ENCODE measurements at regions not wholly inside any gene's neighbourhood (a gene's known extent, or its start where the extent isn't known, plus 50 kb on each side); places are given as distances from the start of the nearest gene placed in this dataset.

GRCh38 chr7:35505066-35505465 is 189.9 kb downstream of the HERPUD2 start:
- no peak for ATAC-seq
- TF ChIP-seq ESRRG (CRISPR knock-in tag; IDR thresholded peaks at IDR 0.05) (no peak), TOX (CRISPR knock-in tag; IDR thresholded peaks at IDR 0.05; ENCODE audit: borderline replicate concordance) (no peak), TCF4 (CRISPR knock-in tag; IDR thresholded peaks at IDR 0.05; ENCODE audit: borderline replicate concordance) (no peak), ZC3H10 (CRISPR knock-in tag; IDR thresholded peaks at IDR 0.05) (no peak), ZNF565 (CRISPR knock-in tag; conservative IDR thresholded peaks at IDR 0.05; ENCODE audit: low read depth) (no peak), PATZ1 (CRISPR knock-in tag; IDR thresholded peaks at IDR 0.05; ENCODE audit: borderline replicate concordance) (no peak), POU6F1 (CRISPR knock-in tag; IDR thresholded peaks at IDR 0.05; ENCODE audit: borderline replicate concordance, low read depth) (no peak), ARNTL (CRISPR knock-in tag; IDR thresholded peaks at IDR 0.05; ENCODE audit: borderline replicate concordance, low read depth) (no peak), BACH2 (CRISPR knock-in tag; IDR thresholded peaks at IDR 0.05; ENCODE audit: borderline replicate concordance) (no peak), SNAI2 (CRISPR knock-in tag; IDR thresholded peaks at IDR 0.05) (no peak), ZFP30 (CRISPR knock-in tag; IDR thresholded peaks at IDR 0.05) (no peak), ZNF70 (CRISPR knock-in tag; IDR thresholded peaks at IDR 0.05) (no peak), TSHZ2 (CRISPR knock-in tag; IDR thresholded peaks at IDR 0.05) (no peak), CREB5 (CRISPR knock-in tag; IDR thresholded peaks at IDR 0.05; ENCODE audit: low read depth) (no peak), GLIS3 (CRISPR knock-in tag; IDR thresholded peaks at IDR 0.05) (no peak), CSDC2 (CRISPR knock-in tag; IDR thresholded peaks at IDR 0.05) (no peak), PPARA (CRISPR knock-in tag; IDR thresholded peaks at IDR 0.05; ENCODE audit: borderline replicate concordance) (no peak), ZFP3 (CRISPR knock-in tag; IDR thresholded peaks at IDR 0.05) (no peak)

- 0 out of 3 replicates have a peak, but pooled peaks have one; percentile 32 for ATAC-seq
- TF ChIP-seq ZFP3 (CRISPR knock-in tag; IDR thresholded peaks at IDR 0.05) (no peak), ZC3H10 (CRISPR knock-in tag; IDR thresholded peaks at IDR 0.05) (no peak), TSHZ2 (CRISPR knock-in tag; IDR thresholded peaks at IDR 0.05) (no peak), CREB5 (CRISPR knock-in tag; IDR thresholded peaks at IDR 0.05; ENCODE audit: low read depth) (no peak), ZNF70 (CRISPR knock-in tag; IDR thresholded peaks at IDR 0.05) (no peak), GLIS3 (CRISPR knock-in tag; IDR thresholded peaks at IDR 0.05) (no peak), BACH2 (CRISPR knock-in tag; IDR thresholded peaks at IDR 0.05; ENCODE audit: borderline replicate concordance) (no peak), SNAI2 (CRISPR knock-in tag; IDR thresholded peaks at IDR 0.05) (no peak), PPARA (CRISPR knock-in tag; IDR thresholded peaks at IDR 0.05; ENCODE audit: borderline replicate concordance) (no peak), ARNTL (CRISPR knock-in tag; IDR thresholded peaks at IDR 0.05; ENCODE audit: borderline replicate concordance, low read depth) (no peak), ZNF8 (CRISPR knock-in tag; IDR thresholded peaks at IDR 0.05) (no peak), PATZ1 (CRISPR knock-in tag; IDR thresholded peaks at IDR 0.05; ENCODE audit: borderline replicate concordance) (no peak), TCF4 (CRISPR knock-in tag; IDR thresholded peaks at IDR 0.05; ENCODE audit: borderline replicate concordance) (no peak)
These were observed 190.6 kb downstream of the HERPUD2 start for GRCh38 chr7:35504365-35504764.
